Mesendoderm (in vitro differentiated cells): ENCODE measurements at regions not wholly inside any gene's neighbourhood (a gene's known extent, or its start where the extent isn't known, plus 50 kb on each side); places are given as distances from the start of the nearest gene placed in this dataset.
A peak's percentile ranks its signal among the peaks of the same experiment; 100 is the strongest.

Source experiments
- DNase-seq: peaks from one replicate; pipeline ENCODE4 v3.0.0; 2013
- H2AK5ac ChIP-seq: 2 replicates; pipeline ENCODE4 v1.6.1; 2013; ENCODE audit warnings: low read length, inconsistent platforms
- H2BK120ac ChIP-seq: 2 replicates; pipeline ENCODE4 v1.6.1; 2013; ENCODE audit warnings: low read depth, mild to moderate bottlenecking, low read length, moderate library complexity, mixed read lengths
- H2BK15ac ChIP-seq: replicated peaks from 2 replicates; pipeline ENCODE4 v1.6.1; 2013; ENCODE audit warnings: low read depth, mild to moderate bottlenecking, moderate library complexity
- H2BK5ac ChIP-seq: 2 replicates; pipeline ENCODE4 v1.6.1; 2013; ENCODE audit warnings: low read length, inconsistent platforms
- H3K18ac ChIP-seq: 2 replicates; pipeline ENCODE4 v1.6.1; 2013; ENCODE audit warnings: mild to moderate bottlenecking, low read length, mixed read lengths
- H3K23ac ChIP-seq: one replicate; pipeline ENCODE4 v1.6.1; 2013; ENCODE audit warnings: low read length
- H3K27ac ChIP-seq: 2 replicates; pipeline ENCODE4 v1.5.1; 2013; ENCODE audit warnings: low read depth, mild to moderate bottlenecking, inconsistent platforms, low read length, moderate library complexity
- H3K27me3 ChIP-seq: 2 replicates; pipeline ENCODE4 v1.6.1; 2013; ENCODE audit warnings: low read length, control low read depth, mild to moderate bottlenecking, inconsistent platforms; ENCODE audit not compliant: insufficient read depth, poor library complexity
- H3K36me3 ChIP-seq: 2 replicates; pipeline ENCODE4 v1.6.1; 2013; ENCODE audit warnings: low read length, inconsistent platforms; ENCODE audit not compliant: control insufficient read depth, insufficient read depth
- H3K4ac ChIP-seq: one replicate; pipeline ENCODE4 v1.6.1; 2013; ENCODE audit warnings: low read depth, mild to moderate bottlenecking, low read length, moderate library complexity
- H3K4me1 ChIP-seq: 2 replicates; pipeline ENCODE4 v1.6.1; 2013; ENCODE audit warnings: low read depth, low read length, inconsistent platforms; ENCODE audit not compliant: control insufficient read depth
- H3K4me2 ChIP-seq: 2 replicates; pipeline ENCODE4 v1.6.1; 2013; ENCODE audit warnings: low read length
- H3K4me3 ChIP-seq: 2 replicates; pipeline ENCODE4 v1.5.1; 2013; ENCODE audit warnings: mild to moderate bottlenecking, low read length
- H3K56ac ChIP-seq: one replicate; pipeline ENCODE4 v1.6.1; 2013; ENCODE audit warnings: low read length
- H3K79me1 ChIP-seq: 2 replicates; pipeline ENCODE4 v1.6.1; 2013; ENCODE audit warnings: low read length, inconsistent platforms
- H3K79me2 ChIP-seq: 2 replicates; pipeline ENCODE4 v1.6.1; 2013; ENCODE audit warnings: mild to moderate bottlenecking, low read length; ENCODE audit not compliant: control insufficient read depth, insufficient read depth
- H3K9ac ChIP-seq: 2 replicates; pipeline ENCODE4 v1.6.1; 2013; ENCODE audit warnings: low read length, inconsistent platforms
- H4K5ac ChIP-seq: one replicate; pipeline ENCODE4 v1.6.1; 2013; ENCODE audit warnings: low read length
- H4K8ac ChIP-seq: one replicate; pipeline ENCODE4 v1.6.1; 2013; ENCODE audit warnings: low read depth, mild to moderate bottlenecking, control low read depth, low read length, moderate library complexity
- WGBS: extraction: QIAGEN DNeasy Blood & Tissue Kit; methylation state at CpG from one replicate; pipeline ENCODE4 v1.1.7; 2013; ENCODE audit warnings: low lambda C conversion rate, missing lambda C conversion rate; ENCODE audit not compliant: insufficient coverage; ENCODE audit errors: extremely low coverage; 5-methylcytosine and 5-hydroxymethylcytosine counted together

- Histone ChIP-seq H2BK120ac (no peak overlapping the region), H3K4me3 (no peak overlapping the region), H3K4ac (no peak overlapping the region), H3K79me2 (no peaks in the 10 kb centered on the region), H3K9ac (no peak overlapping the region), H3K4me2 (no peak overlapping the region), H3K27ac (no peak overlapping the region), H2BK5ac (no peak overlapping the region), H3K56ac (no peak overlapping the region), H3K4me1 (no peaks in the 10 kb centered on the region), H4K5ac (no peak overlapping the region), H2BK15ac (no peak overlapping the region), H3K23ac (no peak overlapping the region), H3K79me1 (no peaks in the 10 kb centered on the region), H3K18ac (no peak overlapping the region), H4K8ac (no peak overlapping the region), H3K27me3 (no peaks in the 10 kb centered on the region), H2AK5ac (no peak overlapping the region), H3K36me3 (no peaks in the 10 kb centered on the region)
- WGBS: no CpG with 5 or more reads among the region's 6 CpGs
- peak; percentile 9 for DNase-seq
Measured at GRCh38 chrX:125826774-125827451, 339.2 kb downstream of the DCAF12L2 start.

- DNase-seq: no peak
- no peaks in the 10 kb centered on the region for H3K4me1 ChIP-seq
- no peak overlapping the region for H3K18ac ChIP-seq
- H3K4me2 ChIP-seq: no peak overlapping the region
- no peaks in the 10 kb centered on the region for H3K79me2 ChIP-seq
- no peaks in the 10 kb centered on the region for H3K27me3 ChIP-seq
- no peak overlapping the region for H4K5ac ChIP-seq
- H3K9ac ChIP-seq: no peak overlapping the region
- H3K4me3 ChIP-seq: no peak overlapping the region
- H3K23ac ChIP-seq: no peak overlapping the region
- H3K36me3 ChIP-seq: no peaks in the 10 kb centered on the region
- H3K27ac ChIP-seq: no peak overlapping the region
- H2BK120ac ChIP-seq: no peak overlapping the region
- no peak overlapping the region for H2BK15ac ChIP-seq
- H4K8ac ChIP-seq: no peak overlapping the region
- no peak overlapping the region for H2BK5ac ChIP-seq
- WGBS: no CpG with 5 or more reads among the region's 1 CpG
- no peak overlapping the region for H3K4ac ChIP-seq
- no peak overlapping the region for H3K56ac ChIP-seq
- H3K79me1 ChIP-seq: no peaks in the 10 kb centered on the region
- no peak overlapping the region for H2AK5ac ChIP-seq
Measured at GRCh38 chrX:125846271-125846670, 319.8 kb downstream of the DCAF12L2 start.

- Histone ChIP-seq H3K36me3 (no peaks in the 10 kb centered on the region), H3K18ac (no peak overlapping the region), H2BK120ac (no peak overlapping the region), H3K4me2 (no peak overlapping the region), H2BK15ac (no peak overlapping the region), H4K8ac (no peak overlapping the region), H3K79me1 (no peaks in the 10 kb centered on the region), H3K4ac (no peak overlapping the region), H3K23ac (no peak overlapping the region), H3K27me3 (no peaks in the 10 kb centered on the region), H3K79me2 (no peaks in the 10 kb centered on the region), H3K4me1 (no peaks in the 10 kb centered on the region), H3K9ac (no peak overlapping the region), H3K56ac (no peak overlapping the region), H3K4me3 (no peak overlapping the region), H2BK5ac (no peak overlapping the region), H2AK5ac (no peak overlapping the region), H4K5ac (no peak overlapping the region), H3K27ac (no peak overlapping the region)
- DNase-seq: no peak
Measured at GRCh38 chrX:125850693-125851092, 315.4 kb downstream of the DCAF12L2 start.

GRCh38 chrX:125883169-125883568, 282.9 kb downstream of the DCAF12L2 start:
- H3K9ac ChIP-seq: no peak overlapping the region
- no peaks in the 10 kb centered on the region for H3K36me3 ChIP-seq
- no peak overlapping the region for H4K8ac ChIP-seq
- H3K4me1 ChIP-seq: no peaks in the 10 kb centered on the region
- no CpG with 5 or more reads among the region's 2 CpGs for WGBS
- no peak overlapping the region for H2BK15ac ChIP-seq
- no peak overlapping the region for H4K5ac ChIP-seq
- no peak overlapping the region for H2BK120ac ChIP-seq
- no peaks in the 10 kb centered on the region for H3K79me1 ChIP-seq
- peak; percentile 1 for DNase-seq
- no peak overlapping the region for H3K18ac ChIP-seq
- no peak overlapping the region for H2BK5ac ChIP-seq
- H3K23ac ChIP-seq: no peak overlapping the region
- no peak overlapping the region for H3K27ac ChIP-seq
- H3K4ac ChIP-seq: no peak overlapping the region
- H3K4me2 ChIP-seq: no peak overlapping the region
- H3K56ac ChIP-seq: no peak overlapping the region
- H3K4me3 ChIP-seq: no peak overlapping the region
- no peaks in the 10 kb centered on the region for H3K79me2 ChIP-seq
- H2AK5ac ChIP-seq: no peak overlapping the region
- no peaks in the 10 kb centered on the region for H3K27me3 ChIP-seq

- no CpG with 5 or more reads among the region's 4 CpGs for WGBS
- no peak overlapping the region for H2BK5ac ChIP-seq
Measured at GRCh38 chrX:125894947-125895346, 271.1 kb downstream of the DCAF12L2 start.

GRCh38 chrX:125895518-125895917, 270.6 kb downstream of the DCAF12L2 start:
- Histone ChIP-seq H3K56ac (no peak overlapping the region), H3K36me3 (no peaks in the 10 kb centered on the region), H2BK120ac (no peak overlapping the region), H3K9ac (no peak overlapping the region), H2AK5ac (no peak overlapping the region), H3K4me3 (no peak overlapping the region), H2BK5ac (no peak overlapping the region), H3K27ac (no peak overlapping the region), H3K23ac (no peak overlapping the region), H3K4ac (no peak overlapping the region), H4K8ac (no peak overlapping the region), H3K4me1 (no peaks in the 10 kb centered on the region), H3K27me3 (no peaks in the 10 kb centered on the region), H3K79me1 (no peaks in the 10 kb centered on the region), H3K18ac (no peak overlapping the region), H3K79me2 (no peaks in the 10 kb centered on the region), H4K5ac (no peak overlapping the region), H3K4me2 (no peak overlapping the region), H2BK15ac (no peak overlapping the region)
- DNase-seq: no peak
- WGBS: no CpG with 5 or more reads among the region's 3 CpGs

More at GRCh38 chrX:125894947-125895346, 271.1 kb downstream of the DCAF12L2 start:
- Histone ChIP-seq H3K36me3 (no peaks in the 10 kb centered on the region), H3K18ac (no peak overlapping the region), H3K9ac (no peak overlapping the region), H3K4me2 (no peak overlapping the region), H3K23ac (no peak overlapping the region), H3K4me1 (no peaks in the 10 kb centered on the region), H3K4me3 (no peak overlapping the region), H4K8ac (no peak overlapping the region), H2AK5ac (no peak overlapping the region), H3K4ac (no peak overlapping the region), H2BK120ac (no peak overlapping the region), H3K27me3 (no peaks in the 10 kb centered on the region), H4K5ac (no peak overlapping the region), H3K56ac (no peak overlapping the region), H2BK15ac (no peak overlapping the region), H3K27ac (no peak overlapping the region), H3K79me2 (no peaks in the 10 kb centered on the region), H3K79me1 (no peaks in the 10 kb centered on the region)
- DNase-seq: peak; percentile 17
